HFFc6 (cell line): ENCODE measurements at regions not wholly inside any gene's neighbourhood (a gene's known extent, or its start where the extent isn't known, plus 50 kb on each side); places are given as distances from the start of the nearest gene placed in this dataset.

Experiments
- DNase-seq: peaks from one replicate; pipeline ENCODE4 v3.0.0-alpha.2; 2018
- H3K27ac Mint-ChIP-seq: 2 replicates; pipeline ENCODE4 v1.8.0; 2020; ENCODE audit warnings: mild to moderate bottlenecking, mixed read lengths
- H3K27me3 Mint-ChIP-seq: 2 replicates; pipeline ENCODE4 v1.8.0; 2021; ENCODE audit warnings: mild to moderate bottlenecking, moderate library complexity, mixed read lengths; ENCODE audit not compliant: insufficient read depth
- H3K36me3 Mint-ChIP-seq: 2 replicates; pipeline ENCODE4 v1.8.0; 2021; ENCODE audit warnings: low read depth, mixed read lengths
- H3K4me1 Mint-ChIP-seq: 2 replicates; pipeline ENCODE4 v1.8.0; 2020; ENCODE audit warnings: low read depth, mixed read lengths
- H3K4me3 Mint-ChIP-seq: 2 replicates; pipeline ENCODE4 v1.8.0; 2020; ENCODE audit warnings: mild to moderate bottlenecking, moderate library complexity, mixed read lengths
- H3K9me3 Mint-ChIP-seq: 2 replicates; pipeline ENCODE4 v1.8.0; 2020; ENCODE audit warnings: mild to moderate bottlenecking, mixed read lengths
- CTCF ChIP-seq: fragments of 200-600 bp; sonication (generic); IDR thresholded peaks from 2 replicates; pipeline ENCODE4 v1.5.0; 2021; ENCODE audit warnings: antibody characterized with exemption, mild to moderate bottlenecking

- Mint-ChIP-seq H3K27ac (no peak overlapping the region), H3K27me3 (no peaks in the 10 kb centered on the region), H3K4me3 (no peak overlapping the region), H3K4me1 (no peaks in the 10 kb centered on the region; the same call in 1 of the 2 replicates), H3K9me3 (no peaks in the 10 kb centered on the region; the same call in none of the 2 replicates), H3K36me3 (no peaks in the 10 kb centered on the region)
- TF ChIP-seq CTCF = no peak
- DNase-seq = no peak
Measured at GRCh38 chr9:80204054-80204453, 632.3 kb downstream of the TLE4 start.

- H3K36me3 Mint-ChIP-seq = no peaks in the 10 kb centered on the region
- peaks cover 14% of the 10 kb centered on the region; the same call in 1 of the 2 replicates for H3K4me1 Mint-ChIP-seq
- H3K4me3 Mint-ChIP-seq = no peak overlapping the region
- TF ChIP-seq CTCF = no peak
- H3K9me3 Mint-ChIP-seq = no peaks in the 10 kb centered on the region; the same call in 1 of the 2 replicates
- no peak overlapping the region for H3K27ac Mint-ChIP-seq
- DNase-seq = no peak
- no peaks in the 10 kb centered on the region for H3K27me3 Mint-ChIP-seq
Measured at GRCh38 chr9:80197661-80198060, 625.9 kb downstream of the TLE4 start.

GRCh38 chr9:80191108-80191507, 619.3 kb downstream of the TLE4 start:
- no peak for DNase-seq
- TF ChIP-seq CTCF = no peak
- Mint-ChIP-seq H3K27ac (no peak overlapping the region), H3K4me3 (no peak overlapping the region), H3K27me3 (no peaks in the 10 kb centered on the region), H3K4me1 (no peaks in the 10 kb centered on the region; the same call in 1 of the 2 replicates), H3K36me3 (no peaks in the 10 kb centered on the region), H3K9me3 (no peaks in the 10 kb centered on the region; the same call in 1 of the 2 replicates)

DNA sequence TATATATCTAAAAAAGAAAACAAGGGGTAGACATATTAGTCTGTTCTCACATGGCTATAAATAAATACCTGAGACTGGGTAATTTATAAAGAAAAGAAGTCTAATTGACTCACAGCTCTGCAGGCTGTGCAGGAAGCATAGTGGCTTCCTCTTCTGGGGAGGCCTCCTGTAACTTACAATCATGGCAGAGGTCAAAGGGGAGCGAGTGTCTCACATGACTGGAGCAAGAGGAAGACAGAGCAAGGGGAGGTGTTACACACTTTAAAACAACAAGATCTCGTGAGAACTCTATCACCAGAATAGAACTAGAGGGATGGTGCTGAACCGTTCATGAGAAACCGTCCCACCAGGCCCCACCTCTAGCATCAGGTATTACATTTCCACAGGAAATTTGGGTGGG, 616.8 kb downstream of the TLE4 start:
- DNase-seq = no peak
- Mint-ChIP-seq H3K4me1 (no peaks in the 10 kb centered on the region; the same call in 1 of the 2 replicates), H3K36me3 (no peaks in the 10 kb centered on the region), H3K4me3 (no peak overlapping the region), H3K27me3 (no peaks in the 10 kb centered on the region), H3K9me3 (peaks cover 9% of the 10 kb centered on the region), H3K27ac (no peak overlapping the region)
- no peak for TF ChIP-seq CTCF

- no peak for DNase-seq
- Mint-ChIP-seq H3K27ac (no peak overlapping the region), H3K4me3 (no peak overlapping the region), H3K4me1 (no peaks in the 10 kb centered on the region), H3K27me3 (no peaks in the 10 kb centered on the region), H3K9me3 (peaks cover 9% of the 10 kb centered on the region), H3K36me3 (no peaks in the 10 kb centered on the region)
- TF ChIP-seq CTCF = no peak
Measured at GRCh38 chr9:80185112-80185738, 613.5 kb downstream of the TLE4 start.
